ENCODE measurements at regions not wholly inside any gene's neighbourhood (a gene's known extent, or its start where the extent isn't known, plus 50 kb on each side); places are given as distances from the start of the nearest gene placed in this dataset.

DNA sequence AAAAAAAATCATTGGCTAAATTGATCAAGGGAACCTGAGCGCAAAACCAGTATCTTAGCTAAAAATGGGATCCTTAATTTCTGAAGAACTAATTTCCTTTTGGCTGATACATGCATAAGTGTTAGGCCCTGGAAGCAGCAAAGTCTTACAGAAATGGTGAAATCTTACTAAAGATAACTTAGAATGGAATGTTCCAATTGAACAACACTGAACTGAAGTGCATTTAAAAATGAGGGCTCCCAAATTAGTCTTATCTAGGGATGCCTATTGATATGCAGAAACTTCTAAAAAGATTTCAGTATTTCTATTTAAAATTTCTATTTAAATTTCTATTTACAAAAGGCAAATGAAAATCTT, 120.7 kb upstream of the BANK1 start:
- TF ChIP-seq MEF2B (IDR thresholded peaks at IDR 0.05; ENCODE audit: partially characterized antibody, poor library complexity, severe bottlenecking) (no peak), JUND (IDR thresholded peaks at IDR 0.05; ENCODE audit: low read depth, low read length) (no peak)
